ENCODE measurements at regions not wholly inside any gene's neighbourhood (a gene's known extent, or its start where the extent isn't known, plus 50 kb on each side); places are given as distances from the start of the nearest gene placed in this dataset.

DNA sequence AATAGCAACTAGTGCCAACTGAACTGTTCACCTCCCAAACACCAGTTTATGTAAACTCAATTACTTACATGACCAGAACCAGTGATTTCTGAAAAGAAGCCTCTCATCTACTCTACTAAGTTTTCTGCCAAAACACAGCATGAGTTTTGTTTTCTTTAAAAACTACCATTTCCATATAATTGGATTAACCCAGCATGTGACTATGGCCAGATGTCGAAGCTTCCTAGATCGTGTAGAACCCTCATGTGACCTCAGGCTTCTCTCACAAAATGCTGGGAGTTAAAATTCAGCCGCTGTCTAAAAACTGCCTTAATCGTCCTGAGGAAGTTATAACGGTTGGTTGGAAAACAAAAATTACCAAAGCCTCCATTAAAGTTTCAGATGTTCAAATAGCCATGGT, 303.5 kb downstream of the IRX1 start:
- Histone ChIP-seq H3K79me2 (ENCODE audit: insufficient read depth, low read depth) (no peaks in the 10 kb centered on the region), H3K4me1 (ENCODE audit: low read depth, poor library complexity, severe bottlenecking) (no peaks in the 10 kb centered on the region), H3K4me3 (IDR thresholded peaks at IDR 0.05; ENCODE audit: insufficient read depth, low read depth, low read length) (no peak overlapping the region), H3K9ac (no peak overlapping the region), H3K4me2 (no peak overlapping the region), H4K20me1 (ENCODE audit: insufficient read depth) (no peaks in the 10 kb centered on the region), H3K27me3 (ENCODE audit: insufficient read depth, low read depth) (no peaks in the 10 kb centered on the region), H3K36me3 (ENCODE audit: insufficient read depth) (no peaks in the 10 kb centered on the region), H2AFZ (ENCODE audit: low read depth) (no peak overlapping the region), H3K27ac (no peak overlapping the region)
- TF ChIP-seq CTCF (conservative IDR thresholded peaks at IDR 0.05; ENCODE audit: low read depth, low read length) = no peak

DNA sequence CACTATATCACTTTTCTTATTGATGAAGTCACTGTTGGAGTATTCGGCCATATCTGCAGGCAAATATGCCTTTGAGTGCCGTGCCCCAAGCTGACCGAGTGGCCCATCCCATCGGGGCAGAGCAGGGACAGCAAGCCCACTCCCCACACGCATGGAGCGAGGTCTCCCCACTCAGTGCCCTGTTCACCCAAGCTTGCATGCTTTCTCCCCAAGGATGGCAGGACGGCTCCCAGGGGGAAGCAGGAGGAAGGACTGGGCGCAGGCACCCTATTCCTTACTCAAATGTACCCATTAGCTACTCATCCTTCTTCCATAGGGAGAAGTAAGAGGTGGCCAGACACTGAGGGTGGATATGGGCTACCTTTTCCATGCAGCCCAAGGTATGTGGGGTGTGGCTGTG, 309.0 kb downstream of the IRX1 start:
- Histone ChIP-seq H3K4me3 (IDR thresholded peaks at IDR 0.05; ENCODE audit: insufficient read depth, low read depth, low read length) (no peak overlapping the region), H3K9ac (no peak overlapping the region), H3K27me3 (ENCODE audit: insufficient read depth, low read depth) (no peaks in the 10 kb centered on the region), H4K20me1 (ENCODE audit: insufficient read depth) (no peaks in the 10 kb centered on the region), H3K4me2 (no peak overlapping the region), H3K27ac (no peak overlapping the region), H3K4me1 (ENCODE audit: low read depth, poor library complexity, severe bottlenecking) (no peaks in the 10 kb centered on the region), H3K36me3 (ENCODE audit: insufficient read depth) (no peaks in the 10 kb centered on the region), H3K79me2 (ENCODE audit: insufficient read depth, low read depth) (no peaks in the 10 kb centered on the region), H2AFZ (ENCODE audit: low read depth) (no peak overlapping the region)
- TF ChIP-seq CTCF (conservative IDR thresholded peaks at IDR 0.05; ENCODE audit: low read depth, low read length) = no peak

DNA sequence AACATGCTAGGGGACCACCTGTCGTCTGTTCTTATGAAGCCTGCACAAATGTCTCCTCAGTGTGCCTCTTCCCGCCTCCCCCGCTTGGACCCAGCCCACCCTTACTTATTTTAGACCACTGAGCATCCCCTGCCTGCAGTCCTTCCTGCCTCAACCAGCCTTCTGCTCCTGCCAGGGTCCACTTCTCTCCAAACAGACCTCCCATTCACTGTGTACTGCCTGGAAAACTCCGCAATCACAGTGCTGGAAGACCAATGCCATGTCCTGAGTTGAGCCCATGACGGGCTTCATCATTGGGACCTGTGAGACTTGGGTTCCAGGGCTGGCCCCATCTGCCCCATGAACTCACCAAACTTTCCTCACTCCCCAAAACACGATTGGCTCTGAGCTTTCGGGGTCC, 309.4 kb downstream of the IRX1 start:
- no peak overlapping the region for H2AFZ ChIP-seq (ENCODE audit: low read depth)
- no peaks in the 10 kb centered on the region for H3K27me3 ChIP-seq (ENCODE audit: insufficient read depth, low read depth)
- H4K20me1 ChIP-seq (ENCODE audit: insufficient read depth) = no peaks in the 10 kb centered on the region
- H3K4me2 ChIP-seq = no peak overlapping the region
- TF ChIP-seq CTCF (conservative IDR thresholded peaks at IDR 0.05; ENCODE audit: low read depth, low read length) = no peak
- H3K27ac ChIP-seq = no peak overlapping the region
- H3K79me2 ChIP-seq (ENCODE audit: insufficient read depth, low read depth) = no peaks in the 10 kb centered on the region
- H3K9ac ChIP-seq = no peak overlapping the region
- H3K36me3 ChIP-seq (ENCODE audit: insufficient read depth) = no peaks in the 10 kb centered on the region
- no peaks in the 10 kb centered on the region for H3K4me1 ChIP-seq (ENCODE audit: low read depth, poor library complexity, severe bottlenecking)
- no peak overlapping the region for H3K4me3 ChIP-seq (IDR thresholded peaks at IDR 0.05; ENCODE audit: insufficient read depth, low read depth, low read length)

- Histone ChIP-seq H3K79me2 (ENCODE audit: insufficient read depth, low read depth) (no peaks in the 10 kb centered on the region), H3K4me2 (no peak overlapping the region), H4K20me1 (ENCODE audit: insufficient read depth) (no peaks in the 10 kb centered on the region), H3K27ac (no peak overlapping the region), H3K36me3 (ENCODE audit: insufficient read depth) (no peaks in the 10 kb centered on the region), H3K27me3 (ENCODE audit: insufficient read depth, low read depth) (no peaks in the 10 kb centered on the region), H3K4me1 (ENCODE audit: low read depth, poor library complexity, severe bottlenecking) (no peaks in the 10 kb centered on the region), H2AFZ (ENCODE audit: low read depth) (no peak overlapping the region), H3K4me3 (IDR thresholded peaks at IDR 0.05; ENCODE audit: insufficient read depth, low read depth, low read length) (no peak overlapping the region), H3K9ac (no peak overlapping the region)
- TF ChIP-seq CTCF (conservative IDR thresholded peaks at IDR 0.05; ENCODE audit: low read depth, low read length) = no peak
Measured at GRCh38 chr5:3905521-3905920, 309.9 kb downstream of the IRX1 start.

DNA sequence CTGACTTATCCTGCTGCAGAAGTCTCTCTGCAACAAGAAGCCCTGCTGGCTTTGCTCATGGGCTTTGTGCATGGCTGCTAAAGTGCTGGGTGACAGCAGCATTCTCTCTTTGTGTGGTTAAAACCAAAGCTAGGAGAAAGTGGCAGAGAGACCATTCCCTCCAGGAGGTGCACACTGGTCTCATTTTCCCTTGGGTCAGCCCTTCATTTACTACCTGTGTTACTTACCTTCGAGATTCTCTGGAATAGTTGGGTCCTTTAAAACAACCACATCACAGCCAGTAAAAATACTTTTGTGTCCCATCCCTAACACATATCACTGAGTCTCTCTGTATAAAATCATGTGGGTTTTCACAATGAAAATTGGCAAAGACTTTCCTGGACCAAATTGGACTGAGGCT, 315.5 kb downstream of the IRX1 start:
- Histone ChIP-seq H3K4me2 (no peak overlapping the region), H3K9ac (no peak overlapping the region), H3K27me3 (ENCODE audit: insufficient read depth, low read depth) (no peaks in the 10 kb centered on the region), H3K27ac (no peak overlapping the region), H4K20me1 (ENCODE audit: insufficient read depth) (no peaks in the 10 kb centered on the region), H3K79me2 (ENCODE audit: insufficient read depth, low read depth) (no peaks in the 10 kb centered on the region), H2AFZ (ENCODE audit: low read depth) (no peak overlapping the region), H3K4me1 (ENCODE audit: low read depth, poor library complexity, severe bottlenecking) (no peaks in the 10 kb centered on the region), H3K36me3 (ENCODE audit: insufficient read depth) (no peaks in the 10 kb centered on the region), H3K4me3 (IDR thresholded peaks at IDR 0.05; ENCODE audit: insufficient read depth, low read depth, low read length) (no peak overlapping the region)
- TF ChIP-seq CTCF (conservative IDR thresholded peaks at IDR 0.05; ENCODE audit: low read depth, low read length) = no peak
